ENCODE measurements at regions not wholly inside any gene's neighbourhood (a gene's known extent, or its start where the extent isn't known, plus 50 kb on each side); places are given as distances from the start of the nearest gene placed in this dataset.

GRCh38 chr4:147328756-147329446 lies 152.0 kb upstream of the EDNRA start:
- ChIA-PET CTCF (interaction anchor here (0.7 kb wide), 1 partner anchor 131 kb away, joined by 3 read pairs; no protein-coding TSS in a partner anchor), POLR2A (no interaction called here)
- no peak overlapping the region for H3K27ac ChIP-seq (ENCODE audit: extremely low read depth, low read depth, low read length)
- no peaks in the 10 kb centered on the region for H3K36me3 ChIP-seq (ENCODE audit: control insufficient read depth in 2 of 2, insufficient read depth in 1 of 2, low read length in 2 of 2)
- H3K4me3 ChIP-seq (ENCODE audit: low read depth, low read length): no peak overlapping the region
- H3K9me3 ChIP-seq (ENCODE audit: control insufficient read depth, insufficient read depth, low read depth, low read length): no peaks in the 10 kb centered on the region
- H3K4me1 ChIP-seq (ENCODE audit: control insufficient read depth, insufficient read depth, low read length): no peaks in the 10 kb centered on the region
- TF ChIP-seq ZNF175 (tag by site-specific recombination; IDR thresholded peaks at IDR 0.05) (no peak), SP7 (tag by site-specific recombination; IDR thresholded peaks at IDR 0.05) (no peak), SCRT1 (tag by site-specific recombination; IDR thresholded peaks at IDR 0.05; ENCODE audit: borderline replicate concordance) (no peak), SP2 (tag by site-specific recombination; IDR thresholded peaks at IDR 0.05) (no peak), ZSCAN5A (tag by site-specific recombination; IDR thresholded peaks at IDR 0.05) (no peak), YY1 (tag by site-specific recombination; IDR thresholded peaks at IDR 0.05) (no peak), ZNF302 (tag by site-specific recombination; IDR thresholded peaks at IDR 0.05; ENCODE audit: low read depth) (no peak), ATF2 (tag by site-specific recombination; IDR thresholded peaks at IDR 0.05; ENCODE audit: low read depth) (no peak), FEZF1 (tag by site-specific recombination; IDR thresholded peaks at IDR 0.05) (no peak)
- TF ChIP-seq, protein P1, sequence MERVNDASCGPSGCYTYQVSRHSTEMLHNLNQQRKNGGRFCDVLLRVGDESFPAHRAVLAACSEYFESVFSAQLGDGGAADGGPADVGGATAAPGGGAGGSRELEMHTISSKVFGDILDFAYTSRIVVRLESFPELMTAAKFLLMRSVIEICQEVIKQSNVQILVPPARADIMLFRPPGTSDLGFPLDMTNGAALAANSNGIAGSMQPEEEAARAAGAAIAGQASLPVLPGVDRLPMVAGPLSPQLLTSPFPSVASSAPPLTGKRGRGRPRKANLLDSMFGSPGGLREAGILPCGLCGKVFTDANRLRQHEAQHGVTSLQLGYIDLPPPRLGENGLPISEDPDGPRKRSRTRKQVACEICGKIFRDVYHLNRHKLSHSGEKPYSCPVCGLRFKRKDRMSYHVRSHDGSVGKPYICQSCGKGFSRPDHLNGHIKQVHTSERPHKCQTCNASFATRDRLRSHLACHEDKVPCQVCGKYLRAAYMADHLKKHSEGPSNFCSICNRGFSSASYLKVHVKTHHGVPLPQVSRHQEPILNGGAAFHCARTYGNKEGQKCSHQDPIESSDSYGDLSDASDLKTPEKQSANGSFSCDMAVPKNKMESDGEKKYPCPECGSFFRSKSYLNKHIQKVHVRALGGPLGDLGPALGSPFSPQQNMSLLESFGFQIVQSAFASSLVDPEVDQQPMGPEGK (tag by site-specific recombination; IDR thresholded peaks at IDR 0.05): no peak
- TF ChIP-seq, protein P2, sequence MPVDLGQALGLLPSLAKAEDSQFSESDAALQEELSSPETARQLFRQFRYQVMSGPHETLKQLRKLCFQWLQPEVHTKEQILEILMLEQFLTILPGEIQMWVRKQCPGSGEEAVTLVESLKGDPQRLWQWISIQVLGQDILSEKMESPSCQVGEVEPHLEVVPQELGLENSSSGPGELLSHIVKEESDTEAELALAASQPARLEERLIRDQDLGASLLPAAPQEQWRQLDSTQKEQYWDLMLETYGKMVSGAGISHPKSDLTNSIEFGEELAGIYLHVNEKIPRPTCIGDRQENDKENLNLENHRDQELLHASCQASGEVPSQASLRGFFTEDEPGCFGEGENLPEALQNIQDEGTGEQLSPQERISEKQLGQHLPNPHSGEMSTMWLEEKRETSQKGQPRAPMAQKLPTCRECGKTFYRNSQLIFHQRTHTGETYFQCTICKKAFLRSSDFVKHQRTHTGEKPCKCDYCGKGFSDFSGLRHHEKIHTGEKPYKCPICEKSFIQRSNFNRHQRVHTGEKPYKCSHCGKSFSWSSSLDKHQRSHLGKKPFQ (tag by site-specific recombination; IDR thresholded peaks at IDR 0.05): no peak

DNA sequence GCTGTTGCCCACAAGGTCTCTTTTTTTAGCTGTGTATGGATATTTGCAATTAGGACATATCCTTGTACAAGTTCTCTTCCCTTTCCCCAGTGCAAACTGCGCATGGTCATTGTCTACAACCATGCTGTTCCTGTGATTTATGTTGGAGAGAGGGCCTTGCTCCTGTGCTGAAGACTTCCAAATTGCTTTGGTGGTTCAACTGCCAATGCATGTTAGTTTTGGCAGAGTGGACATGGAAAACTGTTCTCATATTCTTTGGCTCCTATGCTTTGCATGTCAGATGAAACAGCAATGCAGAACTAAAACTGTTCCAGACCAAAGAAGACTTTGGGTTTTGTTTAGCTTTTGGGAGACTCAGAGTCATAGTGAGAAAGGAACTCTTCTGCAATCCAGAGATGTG lies 148.8 kb upstream of the EDNRA start:
- TF ChIP-seq IKZF3 (tag by site-specific recombination; IDR thresholded peaks at IDR 0.05): no peak
- TF ChIP-seq EGR2 (tag by site-specific recombination; IDR thresholded peaks at IDR 0.05; ENCODE audit: low read depth): no peak
- no peaks in the 10 kb centered on the region for H3K36me3 ChIP-seq (ENCODE audit: control insufficient read depth in 2 of 2, insufficient read depth in 1 of 2, low read length in 2 of 2)
- no peaks in the 10 kb centered on the region for H3K9me3 ChIP-seq (ENCODE audit: control insufficient read depth, insufficient read depth, low read depth, low read length)
- no peak overlapping the region for H3K4me3 ChIP-seq (ENCODE audit: low read depth, low read length)
- ChIA-PET POLR2A (no interaction called here), CTCF (no interaction called here)
- H3K27ac ChIP-seq (ENCODE audit: extremely low read depth, low read depth, low read length): no peak overlapping the region
- no peaks in the 10 kb centered on the region for H3K4me1 ChIP-seq (ENCODE audit: control insufficient read depth, insufficient read depth, low read length)

GRCh38 chr4:147334478-147334877 lies 146.4 kb upstream of the EDNRA start:
- ChIA-PET POLR2A (no interaction called here), CTCF (interaction anchor here (0.6 kb wide), 1 partner anchor 238 kb away, joined by 5 read pairs; no protein-coding TSS in a partner anchor)
- Histone ChIP-seq H3K4me1 (ENCODE audit: control insufficient read depth, insufficient read depth, low read length) (no peaks in the 10 kb centered on the region), H3K4me3 (ENCODE audit: low read depth, low read length) (no peak overlapping the region), H3K36me3 (ENCODE audit: control insufficient read depth in 2 of 2, insufficient read depth in 1 of 2, low read length in 2 of 2) (no peaks in the 10 kb centered on the region), H3K9me3 (ENCODE audit: control insufficient read depth, insufficient read depth, low read depth, low read length) (no peaks in the 10 kb centered on the region), H3K27ac (ENCODE audit: extremely low read depth, low read depth, low read length) (no peak overlapping the region)
- TF ChIP-seq ZSCAN16 (tag by site-specific recombination; IDR thresholded peaks at IDR 0.05) (no peak), ZNF544 (tag by site-specific recombination; IDR thresholded peaks at IDR 0.05) (no peak), ZNF621 (tag by site-specific recombination; IDR thresholded peaks at IDR 0.05) (no peak), FEZF1 (tag by site-specific recombination; IDR thresholded peaks at IDR 0.05) (no peak), WT1 (tag by site-specific recombination; IDR thresholded peaks at IDR 0.05) (no peak), ZNF843 (tag by site-specific recombination; IDR thresholded peaks at IDR 0.05) (no peak), ZNF138 (tag by site-specific recombination; IDR thresholded peaks at IDR 0.05; ENCODE audit: borderline replicate concordance) (no peak), ZNF529 (tag by site-specific recombination; IDR thresholded peaks at IDR 0.05; ENCODE audit: insufficient replicate concordance) (no peak), GLI4 (tag by site-specific recombination; IDR thresholded peaks at IDR 0.05) (no peak), ZNF132 (tag by site-specific recombination; IDR thresholded peaks at IDR 0.05; ENCODE audit: borderline replicate concordance) (no peak), ZNF391 (tag by site-specific recombination; IDR thresholded peaks at IDR 0.05; ENCODE audit: borderline replicate concordance, low read depth) (no peak), REPIN1 (tag by site-specific recombination; IDR thresholded peaks at IDR 0.05; ENCODE audit: low read depth) (no peak), ZNF133 (tag by site-specific recombination; IDR thresholded peaks at IDR 0.05) (no peak), ZNF777 (tag by site-specific recombination; IDR thresholded peaks at IDR 0.05; ENCODE audit: borderline replicate concordance) (no peak), ZNF341 (tag by site-specific recombination; IDR thresholded peaks at IDR 0.05; ENCODE audit: low read depth) (no peak)

All from HEK293 (cell line).